B cell (primary cell): ENCODE measurements at regions not wholly inside any gene's neighbourhood (a gene's known extent, or its start where the extent isn't known, plus 50 kb on each side); places are given as distances from the start of the nearest gene placed in this dataset.

Experiments
- ATAC-seq: fragments of 200-7000 bp; cut with Tn5 transposase; one replicate; pipeline ENCODE4 v1.10.0; 2021; ENCODE audit warnings: low read depth, mild to moderate bottlenecking, moderate number of reproducible peaks, moderate library complexity
- CTCF ChIA-PET: fragments of 350-600 bp; sonication (Branson Sonifier 250); formaldehyde crosslinking; loops from one replicate; lab custom pipeline; 2021; ENCODE audit warnings: antibody characterized with exemption, inconsistent platforms; lab: Charles Lee
- POLR2A ChIA-PET: fragments of 350-600 bp; sonication (Branson Sonifier 250); formaldehyde crosslinking; loops from one replicate; lab custom pipeline; 2021; ENCODE audit warnings: antibody characterized with exemption; lab: Charles Lee
- DNase-seq: peaks from one replicate; pipeline ENCODE4 v3.0.0; 2013
- H2AFZ ChIP-seq: 2 replicates; pipeline ENCODE4 v1.6.1; 2012; ENCODE audit warnings: mild to moderate bottlenecking, low read depth, low read length; ENCODE audit not compliant: insufficient read depth, poor library complexity, severe bottlenecking
- H3K27ac ChIP-seq, 2 donors: 1 replicate in 1 of 2; 2 replicates in 1 of 2; pipeline ENCODE4 v1.5.1; 2012 to 2013; ENCODE audit warnings: low read length in 2 of 2, mild to moderate bottlenecking in 2 of 2, moderate library complexity in 1 of 2
- H3K27me3 ChIP-seq, 4 experiments: fragments of 200-600 bp in 1 of 4; sonication (generic) in 1 of 4; replicated peaks in 1 of 4; 1 replicate in 2 of 4; 2 replicates in 2 of 4; pipeline versions ENCODE4 v1.6.1 to v1.7.0; 2013 to 2016; ENCODE audit warnings: low read length in 3 of 4, mild to moderate bottlenecking in 2 of 4, mixed read lengths in 1 of 4, moderate library complexity in 1 of 4; ENCODE audit not compliant: insufficient read depth in 4 of 4, control insufficient read depth in 3 of 4; ENCODE audit errors: control extremely low read depth in 1 of 4
- H3K36me3 ChIP-seq, 2 experiments: replicated peaks in 1 of 2; 1 replicate in 1 of 2; 2 replicates in 1 of 2; pipeline versions ENCODE4 v1.6.1 to v1.7.1; 2013; ENCODE audit warnings: low read length in 1 of 2; ENCODE audit not compliant: insufficient read depth in 2 of 2, control insufficient read depth in 1 of 2; ENCODE audit errors: control extremely low read depth in 1 of 2, extremely low read depth in 1 of 2
- H3K4me1 ChIP-seq, 2 donors: fragments of 200-600 bp in 1 of 2; sonication (generic) in 1 of 2; 1 replicate in 1 of 2; 2 replicates in 1 of 2; pipeline versions ENCODE4 v1.5.1 to v1.6.1; 2013 to 2017; ENCODE audit warnings: low read length in 2 of 2; ENCODE audit not compliant: control insufficient read depth in 2 of 2, insufficient read depth in 2 of 2
- H3K4me2 ChIP-seq: replicated peaks from 2 replicates; pipeline ENCODE3; 2012; ENCODE audit warnings: mild to moderate bottlenecking, low read depth, low read length; ENCODE audit not compliant: poor library complexity, severe bottlenecking
- H3K4me3 ChIP-seq, 5 experiments: fragments of 200-600 bp in 1 of 5; sonication (generic) in 1 of 5; 1 replicate in 3 of 5; 2 replicates in 2 of 5; pipeline versions ENCODE4 v1.5.1 to v1.7.0; 2011 to 2016; ENCODE audit warnings: low read length in 4 of 5, mild to moderate bottlenecking in 4 of 5, low read depth in 2 of 5, control low read depth in 1 of 5, moderate library complexity in 1 of 5; ENCODE audit not compliant: insufficient read depth in 1 of 5; ENCODE audit errors: control extremely low read depth in 1 of 5, extremely low read depth in 1 of 5
- H3K79me2 ChIP-seq: fragments of 200-600 bp; sonication (generic); one replicate; pipeline ENCODE4 v1.6.0; 2016; ENCODE audit warnings: low read length; ENCODE audit not compliant: control insufficient read depth, insufficient read depth
- H3K9ac ChIP-seq: fragments of 200-600 bp; sonication (generic); 2 replicates; pipeline ENCODE4 v1.6.1; 2017; ENCODE audit warnings: mild to moderate bottlenecking, low read length, moderate library complexity
- H3K9me3 ChIP-seq, 3 donors: one replicate each; pipeline versions ENCODE4 v1.6.1 to v1.7.1; 2013; ENCODE audit warnings: low read length in 2 of 3; ENCODE audit not compliant: control insufficient read depth in 2 of 3, insufficient read depth in 1 of 3; ENCODE audit errors: control extremely low read depth in 1 of 3
- H4K20me1 ChIP-seq: 2 replicates; pipeline ENCODE4 v1.6.0; 2012; ENCODE audit warnings: mild to moderate bottlenecking, low read length; ENCODE audit not compliant: insufficient read depth, control insufficient read depth, poor library complexity, severe bottlenecking
- H3K27ac Mint-ChIP-seq: one replicate; pipeline ENCODE4 v1.8.0; 2021; ENCODE audit warnings: mixed read lengths
- H3K27me3 Mint-ChIP-seq: one replicate; pipeline ENCODE4 v1.8.0; 2021; ENCODE audit warnings: mixed read lengths
- H3K4me1 Mint-ChIP-seq: one replicate; pipeline ENCODE4 v1.8.0; 2021; ENCODE audit warnings: mixed read lengths
- H3K4me3 Mint-ChIP-seq: one replicate; pipeline ENCODE4 v1.8.0; 2021; ENCODE audit warnings: mixed read lengths
- H3K9me3 Mint-ChIP-seq: one replicate; pipeline ENCODE4 v1.8.0; 2022; ENCODE audit warnings: mixed read lengths; ENCODE audit not compliant: insufficient read depth
- EZH2 ChIP-seq: IDR thresholded peaks from 2 replicates; pipeline ENCODE4 v1.6.1; 2012; ENCODE audit warnings: borderline replicate concordance, low read depth, mild to moderate bottlenecking, moderate library complexity, low read length; ENCODE audit not compliant: insufficient read depth, poor library complexity, severe bottlenecking
- WGBS: methylation state at CpG from one replicate; pipeline ENCODE4 v1.1.5; 2013; ENCODE audit warnings: missing lambda C conversion rate; ENCODE audit not compliant: insufficient coverage; 5-methylcytosine and 5-hydroxymethylcytosine counted together
- intact Hi-C: fragments of 100-400 bp; cut with micrococcal nuclease; formaldehyde crosslinking; loops from one replicate; pipeline ENCODE4 v1.10.0; 2022
- TF ChIP-seq, protein P1 (sequence below): fragments of 200-600 bp; IDR thresholded peaks from one replicate; pipeline ENCODE4 v1.8.0; 2022; ENCODE audit warnings: antibody characterized with exemption, mild to moderate bottlenecking

DNA sequence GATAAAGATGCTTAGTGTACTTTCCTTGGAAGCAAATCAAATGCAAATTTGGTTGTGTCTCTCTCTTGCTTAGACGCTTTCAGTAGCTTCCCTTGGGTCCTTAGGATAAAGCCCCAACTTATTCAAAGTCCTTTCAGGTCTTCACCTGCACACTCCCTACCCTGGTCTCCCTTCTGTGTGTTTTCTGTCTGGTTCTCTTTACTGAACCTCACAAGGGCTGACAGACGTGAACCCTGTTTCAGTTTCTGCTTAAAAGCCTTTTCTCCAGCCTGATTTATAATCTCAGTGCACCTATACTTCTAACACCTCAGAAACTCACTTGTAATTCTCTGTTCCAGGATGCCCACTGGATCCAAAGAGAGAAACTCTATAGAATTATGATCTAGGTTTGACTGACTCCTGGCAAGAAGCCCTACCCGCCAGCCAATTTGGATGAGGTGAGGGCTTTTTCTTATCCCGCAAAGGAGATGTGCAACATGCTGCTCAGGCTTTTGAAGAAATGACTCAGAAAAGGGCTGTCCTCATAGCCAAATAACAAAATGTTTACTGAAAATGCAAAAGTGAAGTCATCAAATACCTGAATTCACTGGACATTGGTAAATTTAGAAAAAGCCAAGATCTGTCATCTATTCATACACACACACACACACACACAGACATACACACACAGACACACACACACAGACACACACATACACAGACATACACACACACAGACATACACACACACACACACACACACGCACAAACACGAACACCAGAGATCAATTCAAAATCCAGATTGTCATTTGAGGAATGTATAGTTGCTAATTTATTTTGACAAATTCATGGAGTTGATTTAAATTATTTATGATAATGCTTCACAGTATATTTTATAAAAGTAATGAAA is 102.4 kb upstream of the EOMES start:
- DNase-seq (no peak), ATAC-seq (no peak)
- no peaks in the 10 kb centered on the region for H3K79me2 ChIP-seq
- POLR2A ChIA-PET = no interaction called here
- no peak overlapping the region for H2AFZ ChIP-seq
- H3K9me3 ChIP-seq = no peaks in the 10 kb centered on the region
- CTCF ChIA-PET = no interaction called here
- Mint-ChIP-seq H3K27me3 (peaks cover 9% of the 10 kb centered on the region), H3K27ac (no peak overlapping the region), H3K4me1 (no peaks in the 10 kb centered on the region), H3K4me3 (no peak overlapping the region), H3K9me3 (no peaks in the 10 kb centered on the region)
- H3K9ac ChIP-seq = no peak overlapping the region
- no peak overlapping the region for H3K4me3 ChIP-seq
- intact Hi-C loops = no loop called here
- WGBS = 79% methylated on average over 2 of the region's 6 CpGs
- H3K4me1 ChIP-seq = no peaks in the 10 kb centered on the region
- TF ChIP-seq EZH2 = no peak
- TF ChIP-seq, protein P1, sequence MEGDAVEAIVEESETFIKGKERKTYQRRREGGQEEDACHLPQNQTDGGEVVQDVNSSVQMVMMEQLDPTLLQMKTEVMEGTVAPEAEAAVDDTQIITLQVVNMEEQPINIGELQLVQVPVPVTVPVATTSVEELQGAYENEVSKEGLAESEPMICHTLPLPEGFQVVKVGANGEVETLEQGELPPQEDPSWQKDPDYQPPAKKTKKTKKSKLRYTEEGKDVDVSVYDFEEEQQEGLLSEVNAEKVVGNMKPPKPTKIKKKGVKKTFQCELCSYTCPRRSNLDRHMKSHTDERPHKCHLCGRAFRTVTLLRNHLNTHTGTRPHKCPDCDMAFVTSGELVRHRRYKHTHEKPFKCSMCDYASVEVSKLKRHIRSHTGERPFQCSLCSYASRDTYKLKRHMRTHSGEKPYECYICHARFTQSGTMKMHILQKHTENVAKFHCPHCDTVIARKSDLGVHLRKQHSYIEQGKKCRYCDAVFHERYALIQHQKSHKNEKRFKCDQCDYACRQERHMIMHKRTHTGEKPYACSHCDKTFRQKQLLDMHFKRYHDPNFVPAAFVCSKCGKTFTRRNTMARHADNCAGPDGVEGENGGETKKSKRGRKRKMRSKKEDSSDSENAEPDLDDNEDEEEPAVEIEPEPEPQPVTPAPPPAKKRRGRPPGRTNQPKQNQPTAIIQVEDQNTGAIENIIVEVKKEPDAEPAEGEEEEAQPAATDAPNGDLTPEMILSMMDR = no peak
- no peaks in the 10 kb centered on the region for H3K36me3 ChIP-seq
- no peaks in the 10 kb centered on the region for H4K20me1 ChIP-seq
- no peak overlapping the region for H3K4me2 ChIP-seq
- H3K27ac ChIP-seq = no peak overlapping the region
- H3K27me3 ChIP-seq = peaks cover 0 to 3% (median 0%) of the 10 kb centered on the region in 4 experiments

DNA sequence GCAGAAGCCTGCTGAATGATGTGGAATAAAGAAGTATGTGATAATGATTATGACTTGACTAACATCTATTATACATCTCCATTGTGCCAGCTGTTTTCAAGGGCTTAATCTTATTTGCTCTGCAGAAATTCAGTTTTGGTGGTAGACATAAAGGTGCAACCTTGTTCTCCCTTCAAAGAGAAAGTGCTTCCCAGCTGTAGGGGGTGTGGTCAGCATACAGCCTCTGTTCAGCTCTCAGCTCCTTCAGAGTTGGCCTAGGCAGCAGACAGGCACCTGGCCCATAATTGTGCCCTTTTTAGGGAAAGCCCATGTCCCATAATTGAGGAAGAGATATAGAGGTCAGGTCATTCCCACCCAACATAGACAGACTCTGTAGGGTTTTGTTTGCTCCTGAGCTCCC is 104.3 kb upstream of the EOMES start:
- ChIA-PET CTCF (no interaction called here), POLR2A (no interaction called here)
- Mint-ChIP-seq H3K9me3 (no peaks in the 10 kb centered on the region), H3K4me1 (no peaks in the 10 kb centered on the region), H3K4me3 (no peak overlapping the region), H3K27me3 (peaks cover 13% of the 10 kb centered on the region), H3K27ac (no peak overlapping the region)
- intact Hi-C loops = no loop called here
- ATAC-seq (no peak), DNase-seq (no peak)
- Histone ChIP-seq H3K36me3 (no peaks in the 10 kb centered on the region), H3K79me2 (no peaks in the 10 kb centered on the region), H4K20me1 (no peaks in the 10 kb centered on the region), H3K4me1 (no peaks in the 10 kb centered on the region), H2AFZ (no peak overlapping the region), H3K9me3 (no peaks in the 10 kb centered on the region), H3K4me2 (no peak overlapping the region), H3K4me3 (no peak overlapping the region), H3K27me3 (peaks cover 0 to 3% (median 0%) of the 10 kb centered on the region in 4 experiments), H3K9ac (no peak overlapping the region), H3K27ac (no peak overlapping the region)
- TF ChIP-seq, protein P1 = no peak
- TF ChIP-seq EZH2 = no peak
